T-helper 1 cell (primary cell): ENCODE measurements at regions not wholly inside any gene's neighbourhood (a gene's known extent, or its start where the extent isn't known, plus 50 kb on each side); places are given as distances from the start of the nearest gene placed in this dataset.

ENCODE experiments used
- DNase-seq, 5 donors: peaks; one replicate each; pipeline ENCODE4 v3.0.0-alpha.2; 2012 to 2020

DNA sequence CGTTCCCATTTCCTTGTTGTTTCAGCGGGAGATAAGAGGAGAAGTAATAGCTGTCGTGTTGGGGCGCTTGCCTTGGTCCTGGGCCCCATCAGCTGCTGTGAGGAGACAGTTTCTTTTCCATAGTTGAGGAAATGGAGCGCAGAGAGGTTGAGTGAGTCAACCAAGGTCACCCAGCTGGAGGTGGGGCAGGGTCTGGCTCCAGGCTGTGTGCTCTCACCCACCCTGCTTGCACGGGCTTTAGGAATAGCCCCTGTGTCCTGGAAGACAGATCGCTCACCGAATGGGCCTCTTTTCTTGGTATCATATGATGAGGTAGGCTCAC lies 165.7 kb upstream of the RTL1 start:
- no peak for DNase-seq

DNA sequence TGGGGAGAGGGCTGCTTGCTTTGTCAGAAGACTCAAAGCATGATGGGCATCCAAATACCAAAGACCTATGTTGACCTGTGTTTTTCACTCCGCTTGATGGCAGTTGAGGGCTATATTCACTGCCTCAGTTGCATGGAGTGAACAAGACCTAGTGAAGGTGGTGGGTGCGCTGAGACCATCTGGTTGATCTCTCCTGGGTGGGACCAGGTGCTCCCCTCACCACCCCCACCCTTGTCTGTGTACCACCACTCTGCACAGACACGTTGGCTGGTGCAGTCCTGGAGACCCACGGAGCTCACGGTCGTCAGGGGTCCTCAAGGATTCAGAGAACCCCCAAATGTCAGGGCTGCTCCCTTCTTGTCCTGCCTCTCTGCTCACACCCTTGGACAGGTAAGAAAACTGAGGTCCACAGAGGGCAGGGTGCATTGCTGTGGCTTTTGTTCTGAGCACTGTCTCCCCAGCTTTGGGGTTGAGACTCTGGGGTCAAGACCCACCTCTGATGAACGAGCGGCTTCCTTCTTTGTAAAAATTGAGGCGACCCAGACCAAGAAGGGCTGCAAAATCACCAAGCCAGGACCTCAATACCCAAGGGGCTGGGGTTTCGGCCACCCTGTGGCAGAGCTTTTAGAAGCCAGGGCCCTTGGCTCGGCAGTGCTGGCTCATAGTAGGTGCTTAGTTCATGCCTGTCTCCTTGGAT lies 166.3 kb upstream of the RTL1 start:
- DNase-seq, result no peak

- DNase-seq, result no peak
These were observed 167.3 kb upstream of the RTL1 start for GRCh38 chr14:101070540-101071492.

DNA sequence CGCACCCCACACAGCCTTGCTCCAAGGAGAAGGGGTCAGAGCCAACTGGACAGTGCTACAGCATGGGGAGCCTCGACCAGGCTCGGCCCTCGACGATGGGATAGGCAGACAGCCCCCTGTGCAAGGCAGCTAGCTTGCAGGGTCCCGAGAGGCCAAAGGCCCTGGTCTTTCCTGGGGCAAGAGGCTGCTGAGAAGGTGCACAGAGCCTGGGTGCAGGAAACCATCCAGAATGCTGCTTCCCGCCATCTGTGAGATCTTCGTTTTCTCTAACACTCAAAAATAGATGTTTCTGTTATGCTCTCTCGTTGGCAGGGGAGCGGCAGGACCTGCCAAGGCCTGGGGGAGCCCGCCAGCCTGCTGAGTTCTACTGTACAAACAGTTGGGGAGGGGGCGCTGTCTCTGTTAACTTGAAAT lies 168.0 kb upstream of the RTL1 start:
- no peak for DNase-seq

DNA sequence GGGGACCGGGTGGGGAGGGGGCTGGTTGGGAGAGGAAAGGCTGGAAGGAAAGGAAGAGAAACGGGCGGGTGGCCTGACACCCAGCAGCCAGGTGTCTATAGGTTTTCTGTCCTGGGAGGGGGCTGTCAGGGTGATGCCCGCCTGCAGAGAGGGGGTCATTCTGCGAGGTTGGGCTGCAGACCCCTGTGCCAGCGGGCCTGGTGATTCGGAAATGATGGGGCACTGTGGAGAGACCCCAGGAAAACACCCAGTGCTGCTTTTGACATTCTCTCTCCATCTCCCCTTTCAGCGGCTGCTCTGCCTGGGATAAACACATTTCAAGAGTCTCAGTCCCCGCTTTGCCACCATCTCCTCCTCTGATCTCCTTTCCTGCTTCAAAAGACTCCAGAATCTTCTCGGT lies 168.5 kb upstream of the RTL1 start:
- DNase-seq, result no peak

GRCh38 chr14:101072531-101072930 lies 169.0 kb upstream of the RTL1 start:
- no peak for DNase-seq

- DNase-seq, result peak in 1 of 5 donors; percentile 23
These were observed 169.5 kb upstream of the RTL1 start for GRCh38 chr14:101072945-101073597.

DNA sequence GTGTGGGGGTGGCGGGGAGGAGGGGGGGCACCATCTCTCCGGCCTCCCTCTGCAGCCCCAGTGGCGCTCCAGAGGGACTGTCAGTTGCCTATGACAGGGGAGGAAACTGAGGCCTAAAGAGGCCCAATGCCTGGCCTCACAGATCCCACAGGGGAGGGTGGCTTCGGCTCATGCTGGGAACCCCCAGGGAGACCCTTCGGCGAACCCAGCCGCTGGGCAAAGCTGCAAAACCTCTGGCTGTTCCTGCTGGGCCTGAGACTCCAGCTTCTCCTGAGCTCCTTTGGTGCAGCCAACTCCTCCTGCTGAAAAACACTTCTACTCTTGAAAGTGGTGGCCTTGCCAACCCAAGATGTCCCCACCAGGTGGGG lies 170.1 kb upstream of the RTL1 start:
- DNase-seq, result no peak

- DNase-seq, result no peak
These were observed 170.9 kb upstream of the RTL1 start for GRCh38 chr14:101074196-101075024.

GRCh38 chr14:101075025-101075800 lies 171.7 kb upstream of the RTL1 start:
- no peak for DNase-seq

DNA sequence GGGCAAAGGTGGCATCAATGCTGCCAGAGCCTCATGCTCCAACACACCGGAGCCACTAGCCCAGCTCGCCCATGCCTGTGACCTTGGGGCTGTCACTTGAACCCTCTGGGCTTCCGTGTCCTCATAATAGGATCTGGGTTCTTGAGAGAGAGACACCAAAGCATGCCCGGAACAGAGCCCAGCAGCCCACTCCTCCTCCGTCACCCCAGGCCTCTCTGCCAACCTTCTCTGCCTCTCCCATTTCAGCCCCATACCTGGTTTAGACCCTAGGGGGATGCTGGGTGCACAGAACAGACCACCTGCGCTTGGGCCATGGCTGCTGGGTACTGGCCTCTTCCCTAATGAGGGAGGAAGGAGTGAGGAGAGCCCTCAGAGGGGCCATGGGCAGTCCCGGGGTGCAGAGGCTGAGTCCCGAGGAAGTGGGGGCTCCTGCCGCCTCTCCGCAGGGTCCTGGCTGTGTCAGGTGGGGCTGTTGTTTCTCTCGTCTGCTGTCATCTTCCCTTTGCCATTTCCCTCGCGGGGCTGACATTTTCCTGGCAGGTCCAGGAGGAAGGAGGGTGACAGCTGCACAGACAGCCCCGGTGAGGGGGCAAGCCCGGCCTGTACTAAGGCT lies 172.4 kb upstream of the RTL1 start:
- no peak for DNase-seq

DNA sequence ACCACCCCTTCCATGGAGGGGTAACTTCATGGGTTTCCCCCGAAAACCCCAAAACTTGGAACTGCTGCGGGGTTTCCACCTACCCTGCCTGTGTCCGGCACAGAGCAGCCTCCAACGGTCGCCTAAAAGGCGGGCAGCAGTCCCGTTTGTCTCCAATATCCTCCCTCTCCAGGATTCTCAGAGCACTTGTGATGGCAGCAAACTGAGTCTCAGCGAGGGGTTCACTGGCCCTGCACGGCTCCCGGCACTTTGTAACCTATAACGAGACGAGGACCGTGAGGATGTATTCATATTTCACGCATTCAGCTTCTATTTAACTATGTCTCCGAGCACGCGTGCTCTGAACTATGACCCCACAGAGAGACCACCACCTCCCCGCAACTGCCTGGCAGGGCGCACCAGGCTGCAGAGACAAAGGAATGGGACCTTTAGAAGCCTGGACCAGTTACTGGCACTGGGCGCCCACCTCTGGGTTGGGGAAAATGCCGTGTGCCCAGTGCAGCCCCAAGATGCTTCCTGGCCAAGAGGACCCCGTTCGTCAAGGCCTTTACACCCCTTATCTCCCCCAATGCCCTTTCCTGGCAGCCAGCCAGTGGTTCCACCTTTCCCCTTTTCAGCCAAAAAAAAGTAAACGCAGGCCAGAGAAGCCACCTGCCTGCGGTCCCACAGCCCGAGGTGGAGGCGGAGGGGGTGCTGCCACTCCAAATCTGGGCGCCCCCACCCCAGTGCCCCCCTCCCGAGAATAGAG lies 173.1 kb upstream of the RTL1 start:
- DNase-seq, result no peak

- no peak for DNase-seq
These were observed 174.1 kb upstream of the RTL1 start for GRCh38 chr14:101077481-101078074.

- DNase-seq, result no peak
These were observed 174.8 kb upstream of the RTL1 start for GRCh38 chr14:101078170-101078891.

DNA sequence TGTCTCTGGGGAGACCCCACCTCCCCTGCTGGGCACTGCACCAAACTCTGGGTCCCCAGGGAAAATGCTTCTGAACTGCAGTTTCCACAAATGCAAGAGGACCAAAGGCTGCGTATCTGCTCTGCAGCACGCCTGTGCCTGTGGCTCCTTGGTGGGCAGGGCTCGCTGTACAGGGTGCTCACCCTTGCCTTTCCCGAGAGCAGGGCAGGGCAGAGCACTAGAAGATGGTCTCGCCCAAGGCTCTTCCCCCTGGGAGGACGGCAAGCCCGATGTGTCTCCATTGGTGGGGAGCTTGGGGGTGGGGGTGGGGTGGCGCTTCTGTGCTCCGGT lies 175.3 kb upstream of the RTL1 start:
- DNase-seq, result no peak

- no peak for DNase-seq
These were observed 177.5 kb upstream of the RTL1 start for GRCh38 chr14:101080922-101081593.

DNA sequence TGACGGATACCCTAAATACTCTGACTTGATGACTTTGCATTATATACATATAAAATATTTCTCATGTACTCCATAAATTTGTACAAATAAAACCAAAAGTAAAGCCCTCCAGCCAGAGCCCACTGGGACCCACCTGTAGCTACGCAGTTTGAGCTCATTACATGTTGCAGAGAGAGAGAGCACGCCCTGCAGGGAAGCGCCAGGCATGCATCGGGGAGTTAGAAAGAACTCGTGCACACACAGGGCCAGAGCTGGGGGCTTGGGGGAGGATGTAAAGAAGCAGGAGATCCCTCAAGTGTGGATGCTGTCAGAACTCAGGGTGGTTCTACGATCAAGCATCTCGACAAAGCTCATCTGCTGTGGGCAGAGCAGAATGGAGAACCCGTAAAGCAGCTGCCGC lies 178.5 kb upstream of the RTL1 start:
- no peak for DNase-seq

GRCh38 chr14:101082436-101083384 lies 179.2 kb upstream of the RTL1 start:
- DNase-seq, result no peak
